Caco-2 (cell line): ENCODE measurements at regions not wholly inside any gene's neighbourhood (a gene's known extent, or its start where the extent isn't known, plus 50 kb on each side); places are given as distances from the start of the nearest gene placed in this dataset.

Experiments used
- BruUV-seq: library from RNA; stranded (reverse); fragments of 400-500 nt; replicated peaks from 2 replicates; lab custom pipeline; 2021; lab: Mats Ljungman, UMichigan
- CTCF ChIA-PET: fragments of 300-600 bp; sonication (Branson Sonifier 250); formaldehyde crosslinking; loops from one replicate; lab custom pipeline; 2022; ENCODE audit warnings: antibody characterized with exemption; lab: Charles Lee
- POLR2A ChIA-PET: fragments of 300-600 bp; sonication (Branson Sonifier 250); formaldehyde crosslinking; loops from one replicate; lab custom pipeline; 2022; ENCODE audit warnings: antibody characterized with exemption; lab: Charles Lee
- DNase-seq, 2 experiments: peaks; one replicate each; pipeline versions ENCODE4 v3.0.0 to v3.0.0-alpha.2; 2020 to 2022
- H3K27me3 ChIP-seq: replicated peaks from 2 replicates; pipeline ENCODE4 v1.6.0; 2011; ENCODE audit warnings: low read length; ENCODE audit not compliant: control insufficient read depth, insufficient read depth
- H3K36me3 ChIP-seq: 2 replicates; pipeline ENCODE4 v1.5.1; 2011; ENCODE audit warnings: low read length; ENCODE audit not compliant: control insufficient read depth, insufficient read depth
- H3K4me1 ChIP-seq: fragments of 250-450 bp; sonication (Bioruptor Pico); 2 replicates; pipeline ENCODE4 v1.5.1; 2020; ENCODE audit warnings: mild to moderate bottlenecking
- H3K4me3 ChIP-seq: 2 replicates; pipeline ENCODE4 v1.5.1; 2011; ENCODE audit warnings: low read depth, mild to moderate bottlenecking, control low read depth, low read length
- H3K9me3 ChIP-seq: fragments of 250-450 bp; sonication (Bioruptor Pico); 2 replicates; pipeline ENCODE4 v1.5.1; 2020; ENCODE audit warnings: mild to moderate bottlenecking, moderate library complexity
- H3K27ac Mint-ChIP-seq: one replicate; pipeline ENCODE4 v1.8.0; 2022; ENCODE audit warnings: mixed read lengths; ENCODE audit not compliant: unreplicated experiment
- H3K27me3 Mint-ChIP-seq: one replicate; pipeline ENCODE4 v1.8.0; 2022; ENCODE audit warnings: mixed read lengths; ENCODE audit not compliant: insufficient read depth, unreplicated experiment
- H3K36me3 Mint-ChIP-seq: one replicate; pipeline ENCODE4 v1.8.0; 2022; ENCODE audit warnings: mild to moderate bottlenecking, mixed read lengths; ENCODE audit not compliant: insufficient read depth, unreplicated experiment
- H3K4me1 Mint-ChIP-seq: one replicate; pipeline ENCODE4 v1.8.0; 2022; ENCODE audit warnings: low read depth, mixed read lengths; ENCODE audit not compliant: unreplicated experiment
- H3K4me3 Mint-ChIP-seq: one replicate; pipeline ENCODE4 v1.8.0; 2022; ENCODE audit warnings: mild to moderate bottlenecking, moderate library complexity, mixed read lengths; ENCODE audit not compliant: unreplicated experiment
- H3K9me3 Mint-ChIP-seq: one replicate; pipeline ENCODE4 v1.8.0; 2022; ENCODE audit warnings: mixed read lengths; ENCODE audit not compliant: unreplicated experiment
- intact Hi-C: fragments of 100-400 bp; cut with micrococcal nuclease; formaldehyde crosslinking; loops from one replicate; pipeline ENCODE4 v1.10.0; 2022; ENCODE audit not compliant: unreplicated experiment
- TF ChIP-seq, protein P1 (sequence below), 2 experiments: fragments of 200-600 bp in 1 of 2; IDR thresholded peaks; 1 replicate in 1 of 2; 2 replicates in 1 of 2; pipeline versions ENCODE4 v1.5.1 to v1.8.0; 2011 to 2022; ENCODE audit warnings: antibody characterized with exemption in 1 of 2, control low read depth in 1 of 2, inconsistent platforms in 1 of 2, low read depth in 1 of 2, low read length in 1 of 2, mild to moderate bottlenecking in 1 of 2, moderate library complexity in 1 of 2; ENCODE audit not compliant: insufficient read depth in 1 of 2, severe bottlenecking in 1 of 2, unreplicated experiment in 1 of 2

GRCh38 chrX:79084923-79085322 is 59.6 kb upstream of the GPR174 start:
- POLR2A ChIA-PET: no interaction called here
- no peaks in the 10 kb centered on the region for H3K4me1 Mint-ChIP-seq
- H3K27me3 Mint-ChIP-seq: no peaks in the 10 kb centered on the region
- CTCF ChIA-PET: no interaction called here
- H3K9me3 ChIP-seq: no peaks in the 10 kb centered on the region
- no peaks in the 10 kb centered on the region for H3K4me1 ChIP-seq
- no peaks in the 10 kb centered on the region for H3K36me3 Mint-ChIP-seq
- H3K36me3 ChIP-seq: no peaks in the 10 kb centered on the region
- no peak overlapping the region for H3K4me3 ChIP-seq
- BruUV-seq: no TSS peak
- TF ChIP-seq, protein P1, sequence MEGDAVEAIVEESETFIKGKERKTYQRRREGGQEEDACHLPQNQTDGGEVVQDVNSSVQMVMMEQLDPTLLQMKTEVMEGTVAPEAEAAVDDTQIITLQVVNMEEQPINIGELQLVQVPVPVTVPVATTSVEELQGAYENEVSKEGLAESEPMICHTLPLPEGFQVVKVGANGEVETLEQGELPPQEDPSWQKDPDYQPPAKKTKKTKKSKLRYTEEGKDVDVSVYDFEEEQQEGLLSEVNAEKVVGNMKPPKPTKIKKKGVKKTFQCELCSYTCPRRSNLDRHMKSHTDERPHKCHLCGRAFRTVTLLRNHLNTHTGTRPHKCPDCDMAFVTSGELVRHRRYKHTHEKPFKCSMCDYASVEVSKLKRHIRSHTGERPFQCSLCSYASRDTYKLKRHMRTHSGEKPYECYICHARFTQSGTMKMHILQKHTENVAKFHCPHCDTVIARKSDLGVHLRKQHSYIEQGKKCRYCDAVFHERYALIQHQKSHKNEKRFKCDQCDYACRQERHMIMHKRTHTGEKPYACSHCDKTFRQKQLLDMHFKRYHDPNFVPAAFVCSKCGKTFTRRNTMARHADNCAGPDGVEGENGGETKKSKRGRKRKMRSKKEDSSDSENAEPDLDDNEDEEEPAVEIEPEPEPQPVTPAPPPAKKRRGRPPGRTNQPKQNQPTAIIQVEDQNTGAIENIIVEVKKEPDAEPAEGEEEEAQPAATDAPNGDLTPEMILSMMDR (IDR thresholded peaks at IDR 0.05; ENCODE audit: insufficient read depth in 1 of 2, low read depth in 1 of 2, low read length in 1 of 2, severe bottlenecking in 1 of 2, unreplicated experiment in 1 of 2): no peak
- H3K27ac Mint-ChIP-seq: no peak overlapping the region
- DNase-seq: no peak
- H3K4me3 Mint-ChIP-seq: no peak overlapping the region
- H3K27me3 ChIP-seq: no peaks in the 10 kb centered on the region
- intact Hi-C loops: no loop called here
- H3K9me3 Mint-ChIP-seq: no peaks in the 10 kb centered on the region

DNA sequence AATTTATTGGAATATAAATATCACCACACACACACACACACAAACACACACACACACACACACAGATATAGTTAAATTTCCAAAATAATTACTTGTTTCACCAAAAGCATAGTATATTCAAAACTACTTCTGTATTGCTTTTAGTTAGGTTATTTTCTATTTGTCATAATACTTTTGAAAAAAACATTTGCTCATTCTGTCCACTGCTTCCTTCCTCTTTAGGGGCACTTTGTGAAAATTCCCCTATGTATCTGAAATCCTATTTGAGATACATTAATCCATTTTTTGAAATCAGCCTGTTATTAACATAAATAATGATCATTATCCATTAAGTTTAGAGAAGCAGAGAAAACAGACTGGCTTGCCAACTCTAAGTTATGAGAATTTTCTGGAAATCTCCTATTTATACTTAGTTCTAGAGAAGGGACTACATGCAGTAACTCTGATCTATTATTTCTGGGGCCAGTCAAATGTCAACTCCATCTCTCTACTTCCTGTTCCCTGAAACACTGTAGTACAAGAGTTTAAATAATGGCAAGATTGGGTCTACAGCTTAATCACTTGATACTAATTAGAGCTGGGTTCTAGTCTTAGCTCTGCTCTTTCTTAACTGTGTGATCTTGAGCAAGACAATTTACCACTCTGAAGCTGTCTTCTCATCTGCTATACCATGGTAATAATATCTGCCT is 54.4 kb upstream of the GPR174 start:
- Mint-ChIP-seq H3K27me3 (no peaks in the 10 kb centered on the region), H3K9me3 (no peaks in the 10 kb centered on the region), H3K27ac (no peak overlapping the region), H3K4me3 (no peak overlapping the region), H3K36me3 (no peaks in the 10 kb centered on the region), H3K4me1 (no peaks in the 10 kb centered on the region)
- TF ChIP-seq, protein P1 (IDR thresholded peaks at IDR 0.05; ENCODE audit: insufficient read depth in 1 of 2, low read depth in 1 of 2, low read length in 1 of 2, severe bottlenecking in 1 of 2, unreplicated experiment in 1 of 2): no peak
- H3K9me3 ChIP-seq: no peaks in the 10 kb centered on the region
- no peak for DNase-seq
- no peaks in the 10 kb centered on the region for H3K27me3 ChIP-seq
- no peak overlapping the region for H3K4me3 ChIP-seq
- no peaks in the 10 kb centered on the region for H3K36me3 ChIP-seq
- no TSS peak for BruUV-seq
- H3K4me1 ChIP-seq: no peaks in the 10 kb centered on the region
- CTCF ChIA-PET: no interaction called here
- POLR2A ChIA-PET: no interaction called here
- intact Hi-C loops: no loop called here

DNA sequence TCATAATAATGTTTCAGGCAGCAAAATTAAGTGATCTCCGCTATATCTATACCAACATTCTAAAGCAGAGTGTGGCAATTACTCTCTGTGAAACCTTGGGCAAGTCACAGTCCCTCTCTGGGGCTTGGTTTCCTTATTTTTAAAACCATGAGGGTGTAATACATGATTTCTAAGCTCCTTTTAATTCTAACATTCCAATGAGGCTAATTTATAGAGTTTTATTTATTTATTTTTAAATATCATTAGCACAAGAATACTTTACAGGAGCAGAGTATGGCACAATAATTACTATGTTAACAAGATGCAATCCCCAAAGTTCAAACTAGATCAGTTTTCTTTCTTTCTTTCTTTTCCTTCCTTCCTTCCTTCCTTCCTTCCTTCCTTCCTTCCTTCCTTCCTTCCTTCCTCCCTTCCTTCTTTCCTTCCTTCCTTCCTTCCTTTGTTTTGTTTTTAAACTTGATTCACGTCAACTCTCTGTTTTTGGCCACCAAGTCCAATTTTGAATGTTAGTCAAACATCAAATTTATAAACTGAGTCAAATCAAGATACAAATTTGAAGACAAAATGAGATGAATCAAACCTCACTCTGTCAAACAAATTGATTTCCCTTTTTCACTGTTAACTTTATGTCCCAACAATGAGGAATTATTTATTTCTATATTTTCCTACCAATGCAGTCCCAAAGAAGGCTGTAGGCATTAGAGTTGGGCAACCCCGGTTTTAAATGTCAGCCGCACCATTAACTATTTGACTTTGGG is 50.2 kb upstream of the GPR174 start:
- ChIA-PET POLR2A (no interaction called here), CTCF (no interaction called here)
- no TSS peak for BruUV-seq
- Mint-ChIP-seq H3K4me1 (no peaks in the 10 kb centered on the region), H3K9me3 (no peaks in the 10 kb centered on the region), H3K27me3 (no peaks in the 10 kb centered on the region), H3K27ac (no peak overlapping the region), H3K36me3 (no peaks in the 10 kb centered on the region), H3K4me3 (no peak overlapping the region)
- Histone ChIP-seq H3K4me3 (no peak overlapping the region), H3K36me3 (no peaks in the 10 kb centered on the region), H3K9me3 (no peaks in the 10 kb centered on the region), H3K27me3 (no peaks in the 10 kb centered on the region), H3K4me1 (no peaks in the 10 kb centered on the region)
- DNase-seq: no peak
- TF ChIP-seq, protein P1 (IDR thresholded peaks at IDR 0.05; ENCODE audit: insufficient read depth in 1 of 2, low read depth in 1 of 2, low read length in 1 of 2, severe bottlenecking in 1 of 2, unreplicated experiment in 1 of 2): no peak
- intact Hi-C loops: no loop called here
